A673 (cell line): ENCODE measurements at regions not wholly inside any gene's neighbourhood (a gene's known extent, or its start where the extent isn't known, plus 50 kb on each side); places are given as distances from the start of the nearest gene placed in this dataset.

ENCODE experiments used
- BruUV-seq: library from RNA; stranded (reverse); fragments of 400-500 nt; replicated peaks from 2 replicates; lab custom pipeline; 2021; lab: Mats Ljungman, UMichigan
- CTCF ChIA-PET: fragments of 300-600 bp; sonication (Branson Sonifier 250); formaldehyde crosslinking; loops from one replicate; lab custom pipeline; 2022; ENCODE audit warnings: antibody characterized with exemption; lab: Charles Lee
- POLR2A ChIA-PET: fragments of 300-600 bp; sonication (Branson Sonifier 250); formaldehyde crosslinking; loops from one replicate; lab custom pipeline; 2022; ENCODE audit warnings: antibody characterized with exemption; ENCODE audit not compliant: low non-redundant PET; lab: Charles Lee
- DNase-seq: peaks from one replicate; pipeline ENCODE4 v3.0.0-alpha.2; 2015; ENCODE audit warnings: low spot score
- H3K27ac ChIP-seq: fragments of 200-600 bp; sonication (generic); 2 replicates; pipeline ENCODE4 v1.5.1; 2016; ENCODE audit warnings: mixed run types, low read depth, mild to moderate bottlenecking, mixed read lengths, antibody characterized with exemption, low read length; ENCODE audit not compliant: poor library complexity, severe bottlenecking
- H3K27me3 ChIP-seq: fragments of 200-600 bp; sonication (generic); replicated peaks from 2 replicates; pipeline ENCODE4 v1.6.1; 2017; ENCODE audit warnings: mixed run types, low read depth, mild to moderate bottlenecking, mixed read lengths, antibody characterized with exemption, low read length; ENCODE audit not compliant: insufficient read depth, poor library complexity
- H3K36me3 ChIP-seq: fragments of 200-600 bp; sonication (generic); 2 replicates; pipeline ENCODE4 v1.6.1; 2016; ENCODE audit warnings: mixed run types, mild to moderate bottlenecking, mixed read lengths, antibody characterized with exemption, low read length; ENCODE audit not compliant: insufficient read depth, poor library complexity, severe bottlenecking
- H3K4me1 ChIP-seq: fragments of 200-600 bp; sonication (generic); 2 replicates; pipeline ENCODE4 v1.6.1; 2017; ENCODE audit warnings: mixed run types, mild to moderate bottlenecking, mixed read lengths, antibody characterized with exemption, low read length; ENCODE audit not compliant: insufficient read depth, poor library complexity, severe bottlenecking
- H3K4me3 ChIP-seq: fragments of 200-600 bp; sonication (generic); 2 replicates; pipeline ENCODE4 v1.5.1; 2016; ENCODE audit warnings: low read depth, mixed run types, mild to moderate bottlenecking, mixed read lengths, low read length; ENCODE audit not compliant: poor library complexity, severe bottlenecking
- H3K9me3 ChIP-seq: fragments of 200-600 bp; sonication (generic); 2 replicates; pipeline ENCODE4 v1.6.1; 2016; ENCODE audit warnings: mixed run types, low read depth, mild to moderate bottlenecking, mixed read lengths, antibody characterized with exemption, low read length; ENCODE audit not compliant: poor library complexity, severe bottlenecking
- CTCF ChIP-seq: fragments of 300-800, 200-600 bp; sonication (generic); conservative IDR thresholded peaks from 2 replicates; pipeline ENCODE4 v1.5.1; 2017; ENCODE audit warnings: low read depth, mild to moderate bottlenecking, antibody characterized with exemption, low read length, moderate library complexity, mixed read lengths
- EZH2 ChIP-seq: fragments of 200-600 bp; sonication (generic); IDR thresholded peaks from 2 replicates; pipeline ENCODE4 v1.6.1; 2017; ENCODE audit warnings: borderline replicate concordance, low read depth, mild to moderate bottlenecking, mixed read lengths, antibody characterized with exemption, low read length; ENCODE audit not compliant: poor library complexity, severe bottlenecking
- intact Hi-C: fragments of 100-400 bp; cut with micrococcal nuclease; formaldehyde crosslinking; loops from one replicate; pipeline ENCODE4 v1.10.0; 2022; ENCODE audit not compliant: unreplicated experiment

- Histone ChIP-seq H3K27ac (no peak overlapping the region), H3K27me3 (no peaks in the 10 kb centered on the region), H3K4me3 (no peak overlapping the region), H3K36me3 (no peaks in the 10 kb centered on the region), H3K4me1 (no peaks in the 10 kb centered on the region), H3K9me3 (no peaks in the 10 kb centered on the region)
- CTCF ChIA-PET, result no interaction called here
- no peak for TF ChIP-seq CTCF
- TF ChIP-seq EZH2, result no peak
- intact Hi-C loops, result no loop called here
- POLR2A ChIA-PET, result no interaction called here
- BruUV-seq, result no TSS peak
- DNase-seq, result no peak
These were observed 78.3 kb upstream of the RPL38 start for GRCh38 chr17:74125156-74125555.

GRCh38 chr17:74126179-74126900 is 77.1 kb upstream of the RPL38 start:
- Histone ChIP-seq H3K36me3 (no peaks in the 10 kb centered on the region), H3K4me3 (no peak overlapping the region), H3K27me3 (no peaks in the 10 kb centered on the region), H3K9me3 (no peaks in the 10 kb centered on the region), H3K4me1 (no peaks in the 10 kb centered on the region), H3K27ac (no peak overlapping the region)
- no peak for TF ChIP-seq EZH2
- no peak for TF ChIP-seq CTCF
- intact Hi-C loops, result no loop called here
- ChIA-PET CTCF (no interaction called here), POLR2A (no interaction called here)
- no TSS peak for BruUV-seq
- DNase-seq, result no peak

- intact Hi-C loops, result no loop called here
- Histone ChIP-seq H3K9me3 (no peaks in the 10 kb centered on the region), H3K4me1 (no peaks in the 10 kb centered on the region), H3K27me3 (no peaks in the 10 kb centered on the region), H3K27ac (no peak overlapping the region), H3K36me3 (no peaks in the 10 kb centered on the region), H3K4me3 (no peak overlapping the region)
- ChIA-PET POLR2A (no interaction called here), CTCF (no interaction called here)
- no peak for TF ChIP-seq CTCF
- TF ChIP-seq EZH2, result no peak
- no peak for DNase-seq
- BruUV-seq, result no TSS peak
These were observed 76.5 kb upstream of the RPL38 start for GRCh38 chr17:74126959-74127358.
